ENCODE measurements at regions not wholly inside any gene's neighbourhood (a gene's known extent, or its start where the extent isn't known, plus 50 kb on each side); places are given as distances from the start of the nearest gene placed in this dataset.

GRCh38 chr9:38259056-38259455, 133.4 kb upstream of the ALDH1B1 start:
- Histone ChIP-seq H3K9ac (ENCODE audit: insufficient read depth, low read length) (no peak overlapping the region), H3K4me2 (ENCODE audit: extremely low read depth, insufficient read depth, low read length) (no peak overlapping the region), H3K36me3 (ENCODE audit: control insufficient read depth, insufficient read depth, low read length) (no peaks in the 10 kb centered on the region), H3K27me3 (ENCODE audit: control insufficient read depth, insufficient read depth, low read length) (peaks cover 6% of the 10 kb centered on the region), H3K27ac (ENCODE audit: insufficient read depth, low read length) (no peak overlapping the region), H4K20me1 (ENCODE audit: control insufficient read depth, extremely low read depth, insufficient read depth, low read length) (no peaks in the 10 kb centered on the region), H3K4me3 (replicated peaks in 1 of 4; ENCODE audit: control extremely low read depth in 1 of 4, insufficient read depth in 1 of 4, low read depth in 3 of 4, low read length in 4 of 4) (no peak overlapping the region), H2AFZ (ENCODE audit: low read length) (no peak overlapping the region), H3K4me1 (ENCODE audit: control insufficient read depth, extremely low read depth, insufficient read depth, low read length) (no peaks in the 10 kb centered on the region), H3K9me3 (ENCODE audit: control insufficient read depth, insufficient read depth, low read depth, low read length) (no peaks in the 10 kb centered on the region), H3K79me2 (ENCODE audit: control insufficient read depth, insufficient read depth, low read length) (no peaks in the 10 kb centered on the region)
- TF ChIP-seq EZH2 (IDR thresholded peaks at IDR 0.05; ENCODE audit: low read length, missing control alignments) (no peak), CTCF (conservative IDR thresholded peaks at IDR 0.05 in 1 of 2, IDR thresholded peaks at IDR 0.05 in 1 of 2; ENCODE audit: low read depth in 1 of 2, low read length in 2 of 2) (no peak)
- DNase-seq (ENCODE audit: low read depth in 2 of 2): no peak

GRCh38 chr9:38257626-38258215, 134.8 kb upstream of the ALDH1B1 start:
- TF ChIP-seq EZH2 (IDR thresholded peaks at IDR 0.05; ENCODE audit: low read length, missing control alignments) (no peak), CTCF (conservative IDR thresholded peaks at IDR 0.05 in 1 of 2, IDR thresholded peaks at IDR 0.05 in 1 of 2; ENCODE audit: low read depth in 1 of 2, low read length in 2 of 2) (no peak)
- Histone ChIP-seq H3K27me3 (ENCODE audit: control insufficient read depth, insufficient read depth, low read length) (peaks cover 6% of the 10 kb centered on the region), H2AFZ (ENCODE audit: low read length) (no peak overlapping the region)

GRCh38 chr9:38256461-38256860, 136.0 kb upstream of the ALDH1B1 start:
- Histone ChIP-seq H3K4me1 (ENCODE audit: control insufficient read depth, extremely low read depth, insufficient read depth, low read length) (no peaks in the 10 kb centered on the region), H3K9me3 (ENCODE audit: control insufficient read depth, insufficient read depth, low read depth, low read length) (no peaks in the 10 kb centered on the region), H3K27ac (ENCODE audit: insufficient read depth, low read length) (no peak overlapping the region), H4K20me1 (ENCODE audit: control insufficient read depth, extremely low read depth, insufficient read depth, low read length) (no peaks in the 10 kb centered on the region), H3K27me3 (ENCODE audit: control insufficient read depth, insufficient read depth, low read length) (peaks cover 6% of the 10 kb centered on the region), H3K4me2 (ENCODE audit: extremely low read depth, insufficient read depth, low read length) (no peak overlapping the region), H3K9ac (ENCODE audit: insufficient read depth, low read length) (no peak overlapping the region), H3K4me3 (replicated peaks in 1 of 4; ENCODE audit: control extremely low read depth in 1 of 4, insufficient read depth in 1 of 4, low read depth in 3 of 4, low read length in 4 of 4) (no peak overlapping the region), H2AFZ (ENCODE audit: low read length) (no peak overlapping the region), H3K79me2 (ENCODE audit: control insufficient read depth, insufficient read depth, low read length) (no peaks in the 10 kb centered on the region), H3K36me3 (ENCODE audit: control insufficient read depth, insufficient read depth, low read length) (no peaks in the 10 kb centered on the region)
- DNase-seq (ENCODE audit: low read depth in 2 of 2): no peak
- TF ChIP-seq CTCF (conservative IDR thresholded peaks at IDR 0.05 in 1 of 2, IDR thresholded peaks at IDR 0.05 in 1 of 2; ENCODE audit: low read depth in 1 of 2, low read length in 2 of 2): no peak
- no peak for TF ChIP-seq EZH2 (IDR thresholded peaks at IDR 0.05; ENCODE audit: low read length, missing control alignments)

More at GRCh38 chr9:38257626-38258215, 134.8 kb upstream of the ALDH1B1 start:
- H3K4me2 ChIP-seq (ENCODE audit: extremely low read depth, insufficient read depth, low read length): no peak overlapping the region
- H4K20me1 ChIP-seq (ENCODE audit: control insufficient read depth, extremely low read depth, insufficient read depth, low read length): no peaks in the 10 kb centered on the region
- no peak overlapping the region for H3K27ac ChIP-seq (ENCODE audit: insufficient read depth, low read length)
- H3K9ac ChIP-seq (ENCODE audit: insufficient read depth, low read length): no peak overlapping the region
- H3K4me3 ChIP-seq (replicated peaks in 1 of 4; ENCODE audit: control extremely low read depth in 1 of 4, insufficient read depth in 1 of 4, low read depth in 3 of 4, low read length in 4 of 4): no peak overlapping the region
- no peaks in the 10 kb centered on the region for H3K79me2 ChIP-seq (ENCODE audit: control insufficient read depth, insufficient read depth, low read length)
- no peaks in the 10 kb centered on the region for H3K4me1 ChIP-seq (ENCODE audit: control insufficient read depth, extremely low read depth, insufficient read depth, low read length)
- DNase-seq (ENCODE audit: low read depth in 2 of 2): no peak
- no peaks in the 10 kb centered on the region for H3K36me3 ChIP-seq (ENCODE audit: control insufficient read depth, insufficient read depth, low read length)
- no peaks in the 10 kb centered on the region for H3K9me3 ChIP-seq (ENCODE audit: control insufficient read depth, insufficient read depth, low read depth, low read length)
